Stimulated activated naive CD8-positive, alpha-beta T cell treated with anti-CD3 and anti-CD28 coated beads, Interleukin-15, amount 100 ng/mL, for 72 hours (primary cell): ENCODE measurements at regions not wholly inside any gene's neighbourhood (a gene's known extent, or its start where the extent isn't known, plus 50 kb on each side); places are given as distances from the start of the nearest gene placed in this dataset.

Experiments
- ATAC-seq: fragments of 150-1000 bp; cut with Tn5 transposase; 2 replicates; pipeline ENCODE4 v1.10.0; 2021; ENCODE audit warnings: mild to moderate bottlenecking, moderate library complexity
- DNase-seq, 2 donors: peaks; one replicate each; pipeline ENCODE4 v3.0.0; 2021 to 2022
- H3K27ac Mint-ChIP-seq, 2 donors: one replicate each; pipeline ENCODE4 v1.8.0; 2022; ENCODE audit warnings: mild to moderate bottlenecking in 2 of 2, mixed read lengths in 2 of 2, moderate library complexity in 2 of 2
- H3K27me3 Mint-ChIP-seq: one replicate; pipeline ENCODE4 v1.8.0; 2022; ENCODE audit warnings: mixed read lengths
- H3K4me1 Mint-ChIP-seq: one replicate; pipeline ENCODE4 v1.8.0; 2022; ENCODE audit warnings: mild to moderate bottlenecking, mixed read lengths
- H3K4me3 Mint-ChIP-seq, 2 donors: one replicate each; pipeline ENCODE4 v1.8.0; 2022; ENCODE audit warnings: mild to moderate bottlenecking in 2 of 2, mixed read lengths in 2 of 2, moderate library complexity in 1 of 2
- H3K9me3 Mint-ChIP-seq, 2 donors: one replicate each; pipeline ENCODE4 v1.8.0; 2022; ENCODE audit warnings: mixed read lengths in 2 of 2

- Mint-ChIP-seq H3K4me3 (no peak overlapping the region), H3K9me3 (peaks cover 0 to 5% of the 10 kb centered on the region in 2 donors), H3K4me1 (no peaks in the 10 kb centered on the region), H3K27ac (no peak overlapping the region), H3K27me3 (no peaks in the 10 kb centered on the region)
- no peak for DNase-seq
- no peak for ATAC-seq
Measured at GRCh38 chr17:71168053-71168741, 952.6 kb upstream of the SOX9 start.

DNA sequence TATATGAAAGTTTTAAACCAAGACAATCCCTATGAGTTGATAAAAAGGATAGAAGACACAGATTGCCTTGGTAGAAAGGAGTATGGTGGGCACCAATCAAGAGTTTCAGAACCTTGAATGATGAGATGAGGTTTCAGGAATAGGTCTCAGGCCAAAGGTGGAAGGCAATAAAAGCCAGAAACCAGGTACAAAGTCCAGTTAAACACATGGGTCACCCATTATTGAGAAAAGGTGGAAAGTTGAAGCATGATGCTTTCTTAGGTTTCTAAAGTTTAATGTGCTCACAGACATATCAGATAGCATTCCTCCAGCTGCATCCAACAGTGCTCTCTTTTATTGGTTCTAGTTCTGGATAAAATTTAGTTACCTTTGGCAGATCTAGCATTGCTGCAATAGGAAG lies 950.8 kb upstream of the SOX9 start:
- ATAC-seq (no peak), DNase-seq (no peak)
- no peaks in the 10 kb centered on the region for H3K4me1 Mint-ChIP-seq
- H3K9me3 Mint-ChIP-seq, result peaks cover 0 to 5% of the 10 kb centered on the region in 2 donors
- no peak overlapping the region for H3K4me3 Mint-ChIP-seq
- H3K27me3 Mint-ChIP-seq, result no peaks in the 10 kb centered on the region
- no peak overlapping the region for H3K27ac Mint-ChIP-seq

GRCh38 chr17:71171270-71171669 lies 949.5 kb upstream of the SOX9 start:
- Mint-ChIP-seq H3K4me1 (no peaks in the 10 kb centered on the region), H3K9me3 (peaks cover 0 to 5% of the 10 kb centered on the region in 2 donors), H3K27ac (no peak overlapping the region), H3K27me3 (no peaks in the 10 kb centered on the region), H3K4me3 (no peak overlapping the region)
- ATAC-seq (no peak), DNase-seq (no peak)

DNA sequence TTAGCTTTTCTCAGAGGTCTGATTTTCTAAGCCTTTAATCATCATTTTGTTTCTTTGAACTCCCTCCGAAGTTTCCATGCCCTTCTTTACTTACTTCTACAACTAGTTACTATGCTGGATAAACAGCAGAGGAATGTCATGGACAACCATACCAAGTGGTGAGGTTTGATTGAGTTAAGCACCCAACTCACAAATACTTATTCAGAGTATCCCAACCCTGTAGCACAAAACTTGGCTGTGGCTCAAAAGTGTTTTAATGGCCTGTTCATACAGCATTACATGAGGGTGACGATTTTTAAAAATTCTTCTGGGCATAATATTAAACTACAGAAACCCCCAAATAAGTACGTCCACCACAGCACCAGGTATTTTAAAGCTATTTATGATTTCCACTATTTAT lies 946.8 kb upstream of the SOX9 start:
- ATAC-seq, result no peak
- H3K9me3 Mint-ChIP-seq, result peaks cover 0 to 5% of the 10 kb centered on the region in 2 donors
- H3K4me1 Mint-ChIP-seq, result no peaks in the 10 kb centered on the region
- H3K27me3 Mint-ChIP-seq, result no peaks in the 10 kb centered on the region
- no peak for DNase-seq
- H3K4me3 Mint-ChIP-seq, result no peak overlapping the region
- H3K27ac Mint-ChIP-seq, result no peak overlapping the region

DNA sequence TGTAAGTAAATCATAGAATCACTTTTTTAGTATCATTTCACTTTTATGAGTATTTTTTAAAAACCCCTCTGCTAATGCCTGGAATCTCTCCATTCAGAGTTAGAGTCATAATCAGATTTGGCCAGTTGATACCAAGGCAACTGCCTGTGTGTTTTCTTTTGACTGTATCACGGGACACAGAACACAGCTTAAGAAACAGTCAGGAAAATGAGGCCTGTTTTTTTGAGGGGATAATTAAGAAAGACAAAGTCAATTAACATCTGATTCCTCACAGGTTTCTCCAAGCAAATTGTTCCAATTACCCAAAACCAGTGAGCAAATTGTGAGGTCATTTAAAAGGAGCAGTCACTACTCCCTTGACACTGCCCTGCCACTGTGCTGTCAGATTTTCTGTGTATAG lies 944.5 kb upstream of the SOX9 start:
- Mint-ChIP-seq H3K9me3 (peaks cover 0 to 5% of the 10 kb centered on the region in 2 donors), H3K27ac (no peak overlapping the region), H3K4me3 (no peak overlapping the region), H3K4me1 (no peaks in the 10 kb centered on the region), H3K27me3 (no peaks in the 10 kb centered on the region)
- DNase-seq (no peak), ATAC-seq (no peak)

DNA sequence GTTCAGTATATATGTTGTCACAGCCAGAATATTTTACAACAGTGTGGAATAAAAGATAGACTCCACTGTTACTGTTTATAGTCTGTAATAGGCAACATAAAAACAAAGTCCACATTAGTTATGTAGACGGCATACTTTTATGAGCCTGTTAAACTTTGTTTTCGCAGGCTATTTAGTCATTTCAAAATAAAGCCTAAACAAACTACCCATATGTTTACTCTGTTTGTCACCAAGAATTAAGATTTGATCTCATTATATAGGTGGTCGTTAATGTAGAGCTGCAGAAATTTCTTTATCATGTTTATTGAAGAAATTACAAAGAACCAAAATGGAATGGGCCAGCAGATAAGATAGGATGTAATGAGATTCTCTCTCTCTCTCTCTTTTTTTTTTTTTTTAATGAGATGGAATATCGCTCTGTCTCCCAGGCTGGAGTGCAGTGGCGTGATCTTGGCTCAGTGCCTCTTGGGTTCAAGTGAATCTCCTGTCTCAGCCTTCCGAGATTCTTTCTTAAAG lies 943.8 kb upstream of the SOX9 start:
- H3K27ac Mint-ChIP-seq, result no peak overlapping the region
- no peaks in the 10 kb centered on the region for H3K27me3 Mint-ChIP-seq
- ATAC-seq (no peak), DNase-seq (no peak)
- no peaks in the 10 kb centered on the region for H3K9me3 Mint-ChIP-seq
- no peaks in the 10 kb centered on the region for H3K4me1 Mint-ChIP-seq
- H3K4me3 Mint-ChIP-seq, result no peak overlapping the region

GRCh38 chr17:71180801-71181385 lies 939.9 kb upstream of the SOX9 start:
- H3K27ac Mint-ChIP-seq, result no peak overlapping the region
- no peaks in the 10 kb centered on the region for H3K9me3 Mint-ChIP-seq
- no peaks in the 10 kb centered on the region for H3K4me1 Mint-ChIP-seq
- DNase-seq, result no peak
- no peak overlapping the region for H3K4me3 Mint-ChIP-seq
- no peaks in the 10 kb centered on the region for H3K27me3 Mint-ChIP-seq
- ATAC-seq, result no peak

GRCh38 chr17:71183066-71183660 lies 937.7 kb upstream of the SOX9 start:
- DNase-seq (no peak), ATAC-seq (no peak)
- Mint-ChIP-seq H3K9me3 (peaks cover 0 to 7% of the 10 kb centered on the region in 2 donors), H3K27ac (no peak overlapping the region), H3K4me3 (no peak overlapping the region), H3K4me1 (no peaks in the 10 kb centered on the region), H3K27me3 (no peaks in the 10 kb centered on the region)

GRCh38 chr17:71184716-71185115 lies 936.1 kb upstream of the SOX9 start:
- no peak for ATAC-seq
- Mint-ChIP-seq H3K27me3 (no peaks in the 10 kb centered on the region), H3K4me3 (no peak overlapping the region), H3K4me1 (no peaks in the 10 kb centered on the region), H3K27ac (no peak overlapping the region), H3K9me3 (peaks cover 0 to 7% of the 10 kb centered on the region in 2 donors)
- DNase-seq, result no peak

- DNase-seq (no peak), ATAC-seq (no peak)
- H3K9me3 Mint-ChIP-seq, result peaks cover 0 to 14% of the 10 kb centered on the region in 2 donors
- H3K27ac Mint-ChIP-seq, result no peak overlapping the region
- no peaks in the 10 kb centered on the region for H3K27me3 Mint-ChIP-seq
- no peaks in the 10 kb centered on the region for H3K4me1 Mint-ChIP-seq
- H3K4me3 Mint-ChIP-seq, result no peak overlapping the region
Measured at GRCh38 chr17:71187145-71187878, 933.5 kb upstream of the SOX9 start.

DNA sequence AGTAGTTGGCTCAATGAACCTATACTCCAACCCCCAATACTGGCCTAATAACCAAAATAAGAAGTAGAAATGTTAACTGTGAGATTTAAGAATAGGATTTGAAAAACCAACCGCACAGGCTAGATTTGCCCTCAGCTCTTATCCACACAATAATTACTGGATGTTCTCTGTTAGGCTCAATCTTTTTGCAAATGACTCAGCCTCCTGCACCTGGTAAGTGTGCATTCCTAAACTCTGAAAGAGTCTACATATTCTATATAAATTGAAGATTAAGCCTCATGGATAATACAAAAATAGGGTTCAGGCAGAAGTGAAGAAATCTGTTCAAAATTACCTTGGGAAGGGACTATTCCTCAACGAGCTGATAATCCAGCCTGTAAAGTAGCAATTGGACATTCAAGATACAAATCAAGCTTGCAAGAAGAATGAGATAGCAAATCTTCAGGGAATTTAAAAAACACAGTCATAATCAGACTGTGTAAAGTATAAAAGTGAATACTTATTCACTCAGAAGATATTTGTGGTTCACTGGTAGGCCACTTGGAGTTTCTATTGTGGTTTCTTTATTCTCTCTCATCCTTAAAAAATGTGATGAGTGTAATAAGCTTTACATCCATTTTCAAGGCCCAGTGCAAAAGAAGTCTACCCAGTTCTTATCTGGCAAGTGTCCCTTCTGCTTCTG lies 931.9 kb upstream of the SOX9 start:
- Mint-ChIP-seq H3K4me3 (no peak overlapping the region), H3K4me1 (no peaks in the 10 kb centered on the region), H3K9me3 (peaks cover 0 to 15% of the 10 kb centered on the region in 2 donors), H3K27me3 (no peaks in the 10 kb centered on the region), H3K27ac (no peak overlapping the region)
- ATAC-seq (no peak), DNase-seq (no peak)

- H3K9me3 Mint-ChIP-seq, result peaks cover 0 to 20% of the 10 kb centered on the region in 2 donors
- no peak for ATAC-seq
- no peak for DNase-seq
- no peak overlapping the region for H3K27ac Mint-ChIP-seq
- H3K4me1 Mint-ChIP-seq, result no peaks in the 10 kb centered on the region
- no peaks in the 10 kb centered on the region for H3K27me3 Mint-ChIP-seq
- H3K4me3 Mint-ChIP-seq, result no peak overlapping the region
Measured at GRCh38 chr17:71189493-71189831, 931.4 kb upstream of the SOX9 start.

DNA sequence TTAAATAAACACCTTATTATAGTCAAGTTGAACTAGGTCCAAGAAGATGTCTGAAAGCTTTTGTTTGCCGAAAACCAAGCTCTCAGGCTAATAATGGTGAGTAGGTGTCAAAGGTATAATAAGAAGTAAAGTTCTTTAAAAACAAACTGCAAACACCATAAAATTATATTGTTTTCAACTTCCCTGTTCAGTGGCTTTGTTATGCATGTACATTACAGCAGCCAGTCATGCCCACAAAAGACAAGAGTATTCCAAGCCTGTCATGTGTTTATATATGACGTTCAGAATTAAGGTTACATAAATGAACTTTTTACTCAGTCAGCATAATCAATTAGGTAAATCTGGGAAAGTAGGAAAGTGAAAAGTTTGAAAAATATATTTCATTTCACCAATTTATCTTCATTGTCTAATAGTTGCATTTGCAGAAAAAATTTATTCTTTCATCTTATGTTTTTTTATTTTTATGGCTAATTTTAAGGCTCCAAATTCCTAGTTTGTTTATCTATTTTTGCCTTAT lies 928.7 kb upstream of the SOX9 start:
- no peaks in the 10 kb centered on the region for H3K4me1 Mint-ChIP-seq
- no peak overlapping the region for H3K27ac Mint-ChIP-seq
- H3K27me3 Mint-ChIP-seq, result no peaks in the 10 kb centered on the region
- H3K9me3 Mint-ChIP-seq, result peaks cover 6 to 25% of the 10 kb centered on the region in 2 donors
- ATAC-seq (no peak), DNase-seq (no peak)
- H3K4me3 Mint-ChIP-seq, result no peak overlapping the region

DNA sequence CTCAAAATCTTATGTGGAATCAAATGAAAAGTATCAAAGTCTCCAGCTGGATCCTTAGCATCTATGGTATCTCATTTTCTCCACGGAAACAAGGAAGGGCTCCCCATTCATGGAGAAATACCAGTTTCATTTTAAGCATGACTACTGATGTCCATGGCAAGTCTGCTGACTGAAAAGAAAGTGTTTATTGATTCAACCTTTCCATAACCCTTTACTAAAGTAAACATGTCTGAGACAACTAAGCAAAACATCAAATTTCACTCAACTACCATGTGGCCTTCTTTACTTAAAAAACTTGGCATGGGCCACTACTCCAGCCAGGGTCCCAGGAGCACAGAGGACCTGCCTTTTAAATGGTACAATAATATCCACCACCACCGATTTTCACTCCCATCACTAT lies 928.0 kb upstream of the SOX9 start:
- DNase-seq (no peak), ATAC-seq (no peak)
- Mint-ChIP-seq H3K27ac (no peak overlapping the region), H3K27me3 (no peaks in the 10 kb centered on the region), H3K4me1 (no peaks in the 10 kb centered on the region), H3K9me3 (peaks cover 6 to 25% of the 10 kb centered on the region in 2 donors), H3K4me3 (no peak overlapping the region)

GRCh38 chr17:71200597-71200996 lies 920.2 kb upstream of the SOX9 start:
- H3K9me3 Mint-ChIP-seq, result peaks cover 6 to 10% of the 10 kb centered on the region in 2 donors
- no peaks in the 10 kb centered on the region for H3K27me3 Mint-ChIP-seq
- ATAC-seq (no peak), DNase-seq (no peak)
- H3K4me3 Mint-ChIP-seq, result no peak overlapping the region
- H3K27ac Mint-ChIP-seq, result no peak overlapping the region
- H3K4me1 Mint-ChIP-seq, result no peaks in the 10 kb centered on the region
